SU-DHL-6 (cell line): ENCODE measurements at regions not wholly inside any gene's neighbourhood (a gene's known extent, or its start where the extent isn't known, plus 50 kb on each side); places are given as distances from the start of the nearest gene placed in this dataset.

Experiments used
- H2AFZ ChIP-seq: fragments of 200-600 bp; sonication (generic); 2 replicates; pipeline ENCODE4 v1.6.1; 2014; ENCODE audit warnings: low read depth, mild to moderate bottlenecking, moderate library complexity, mixed read lengths, antibody characterized with exemption, low read length; ENCODE audit not compliant: severe bottlenecking
- H3F3A ChIP-seq: fragments of 200-600 bp; shearing (Covaris generic); 2 replicates; pipeline ENCODE4 v1.6.0; 2016; ENCODE audit warnings: antibody characterized with exemption, mild to moderate bottlenecking; ENCODE audit not compliant: insufficient read depth
- H3K27ac ChIP-seq: fragments of 200-600 bp; sonication (generic); 2 replicates; pipeline ENCODE4 v1.5.1; 2016; ENCODE audit warnings: low read depth, mild to moderate bottlenecking, low read length, moderate library complexity, mixed read lengths
- H3K27me3 ChIP-seq: fragments of 200-600 bp; sonication (generic), shearing (Covaris generic); 2 replicates; pipeline ENCODE4 v1.6.0; 2014; ENCODE audit warnings: mild to moderate bottlenecking, low read length
- H3K36me3 ChIP-seq: fragments of 200-600 bp; sonication (generic); 2 replicates; pipeline ENCODE4 v1.6.1; 2014; ENCODE audit warnings: mild to moderate bottlenecking, low read length, mixed read lengths
- H3K4me2 ChIP-seq: fragments of 300-600, 200-600 bp; shearing (Covaris generic), sonication (generic); 2 replicates; pipeline ENCODE4 v1.6.0; 2014; ENCODE audit warnings: low read length, low read depth, mild to moderate bottlenecking; ENCODE audit not compliant: poor library complexity, severe bottlenecking
- H3K4me3 ChIP-seq: fragments of 200-600 bp; sonication (generic); 2 replicates; pipeline ENCODE4 v1.5.1; 2014; ENCODE audit warnings: antibody characterized with exemption, low read length, mild to moderate bottlenecking, mixed read lengths; ENCODE audit not compliant: insufficient read depth, poor library complexity, severe bottlenecking
- H3K79me2 ChIP-seq: fragments of 200-600 bp; sonication (generic); 2 replicates; pipeline ENCODE4 v1.6.1; 2014; ENCODE audit warnings: mild to moderate bottlenecking, low read length, moderate library complexity; ENCODE audit not compliant: insufficient read depth
- H3K9ac ChIP-seq: fragments of 200-600 bp; sonication (generic); 2 replicates; pipeline ENCODE4 v1.7.0; 2014; ENCODE audit warnings: mild to moderate bottlenecking, low read length
- H3K9me2 ChIP-seq: fragments of 200-600 bp; sonication (generic); replicated peaks from 2 replicates; pipeline ENCODE4 v1.6.1; 2014; ENCODE audit warnings: low read length; ENCODE audit not compliant: insufficient read depth
- H3K9me3 ChIP-seq: fragments of 200-600 bp; sonication (generic); 2 replicates; pipeline ENCODE4 v1.6.1; 2014; ENCODE audit warnings: low read length, mixed read lengths; ENCODE audit not compliant: insufficient read depth
- H4K20me1 ChIP-seq: fragments of 200-600 bp; sonication (generic); 2 replicates; pipeline ENCODE4 v1.6.1; 2014; ENCODE audit warnings: low read depth, mild to moderate bottlenecking, antibody characterized with exemption, low read length, moderate library complexity, mixed read lengths
- EZH2phosphoT487 ChIP-seq: fragments of 200-600 bp; sonication (generic), shearing (Covaris generic); conservative IDR thresholded peaks from 2 replicates; pipeline ENCODE4 v1.6.1; 2018; ENCODE audit warnings: mild to moderate bottlenecking, antibody characterized with exemption, low read length, moderate library complexity, mixed read lengths
- TF ChIP-seq, protein P1 (sequence below): fragments of 200-600 bp; sonication (generic); IDR thresholded peaks from one replicate; pipeline ENCODE4 v1.5.1; 2017; ENCODE audit warnings: antibody characterized with exemption, mild to moderate bottlenecking, low read length, moderate library complexity; ENCODE audit not compliant: insufficient read depth, poor library complexity, severe bottlenecking

GRCh38 chr5:125967576-125967975 is 455.6 kb upstream of the GRAMD2B start:
- no peak overlapping the region for H2AFZ ChIP-seq
- no peaks in the 10 kb centered on the region for H3K9me2 ChIP-seq
- no peaks in the 10 kb centered on the region for H3K9me3 ChIP-seq
- H3K4me2 ChIP-seq = no peak overlapping the region
- no peaks in the 10 kb centered on the region for H4K20me1 ChIP-seq
- no peaks in the 10 kb centered on the region for H3K79me2 ChIP-seq
- no peak overlapping the region for H3K27ac ChIP-seq
- H3K9ac ChIP-seq = no peak overlapping the region
- TF ChIP-seq EZH2phosphoT487 = no peak
- TF ChIP-seq, protein P1, sequence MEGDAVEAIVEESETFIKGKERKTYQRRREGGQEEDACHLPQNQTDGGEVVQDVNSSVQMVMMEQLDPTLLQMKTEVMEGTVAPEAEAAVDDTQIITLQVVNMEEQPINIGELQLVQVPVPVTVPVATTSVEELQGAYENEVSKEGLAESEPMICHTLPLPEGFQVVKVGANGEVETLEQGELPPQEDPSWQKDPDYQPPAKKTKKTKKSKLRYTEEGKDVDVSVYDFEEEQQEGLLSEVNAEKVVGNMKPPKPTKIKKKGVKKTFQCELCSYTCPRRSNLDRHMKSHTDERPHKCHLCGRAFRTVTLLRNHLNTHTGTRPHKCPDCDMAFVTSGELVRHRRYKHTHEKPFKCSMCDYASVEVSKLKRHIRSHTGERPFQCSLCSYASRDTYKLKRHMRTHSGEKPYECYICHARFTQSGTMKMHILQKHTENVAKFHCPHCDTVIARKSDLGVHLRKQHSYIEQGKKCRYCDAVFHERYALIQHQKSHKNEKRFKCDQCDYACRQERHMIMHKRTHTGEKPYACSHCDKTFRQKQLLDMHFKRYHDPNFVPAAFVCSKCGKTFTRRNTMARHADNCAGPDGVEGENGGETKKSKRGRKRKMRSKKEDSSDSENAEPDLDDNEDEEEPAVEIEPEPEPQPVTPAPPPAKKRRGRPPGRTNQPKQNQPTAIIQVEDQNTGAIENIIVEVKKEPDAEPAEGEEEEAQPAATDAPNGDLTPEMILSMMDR = no peak
- no peaks in the 10 kb centered on the region for H3K27me3 ChIP-seq
- H3F3A ChIP-seq = no peaks in the 10 kb centered on the region
- no peaks in the 10 kb centered on the region for H3K36me3 ChIP-seq
- no peak overlapping the region for H3K4me3 ChIP-seq

DNA sequence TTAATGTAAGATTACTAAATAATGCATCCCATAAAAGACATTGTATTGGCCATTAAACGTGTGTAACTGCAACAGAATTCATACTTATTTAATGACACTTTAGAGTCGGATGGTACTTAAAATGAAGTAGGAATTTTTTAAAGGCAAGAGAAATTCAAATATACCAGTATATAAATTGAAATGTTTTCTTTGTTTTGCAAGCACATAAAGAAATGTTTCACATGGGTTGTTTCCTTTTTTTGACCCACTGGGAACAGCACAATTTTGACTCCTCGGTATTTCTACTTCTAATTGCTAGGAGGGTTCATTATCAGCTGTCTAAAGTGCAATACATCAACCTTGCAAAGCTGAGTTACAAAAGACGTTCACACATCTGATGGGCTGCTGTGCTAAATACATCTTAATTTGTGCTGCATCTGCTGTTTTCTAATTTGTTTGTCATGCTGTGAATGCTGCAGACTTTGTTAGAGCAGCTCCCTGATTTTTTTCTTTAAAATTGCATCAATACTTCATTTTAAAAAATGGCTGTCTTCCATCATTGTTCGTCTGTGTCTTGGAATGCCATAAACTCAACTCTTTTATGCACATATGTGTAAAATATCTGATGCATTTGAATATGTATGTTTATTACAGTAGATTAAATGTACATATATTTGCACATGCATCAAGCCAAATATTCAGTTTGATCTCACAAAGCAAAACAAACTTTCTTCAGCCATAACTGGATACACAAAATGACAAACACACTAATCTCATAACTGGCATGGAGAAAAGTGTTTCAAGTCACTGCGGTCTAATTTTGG is 454.0 kb upstream of the GRAMD2B start:
- H3K27ac ChIP-seq = no peak overlapping the region
- no peaks in the 10 kb centered on the region for H3K9me2 ChIP-seq
- TF ChIP-seq, protein P1 = no peak
- TF ChIP-seq EZH2phosphoT487 = no peak
- H3K4me2 ChIP-seq = no peak overlapping the region
- H3K27me3 ChIP-seq = no peaks in the 10 kb centered on the region
- no peaks in the 10 kb centered on the region for H4K20me1 ChIP-seq
- H2AFZ ChIP-seq = no peak overlapping the region
- no peak overlapping the region for H3K9ac ChIP-seq
- no peaks in the 10 kb centered on the region for H3F3A ChIP-seq
- no peak overlapping the region for H3K4me3 ChIP-seq
- H3K9me3 ChIP-seq = no peaks in the 10 kb centered on the region
- no peaks in the 10 kb centered on the region for H3K36me3 ChIP-seq
- H3K79me2 ChIP-seq = no peaks in the 10 kb centered on the region

DNA sequence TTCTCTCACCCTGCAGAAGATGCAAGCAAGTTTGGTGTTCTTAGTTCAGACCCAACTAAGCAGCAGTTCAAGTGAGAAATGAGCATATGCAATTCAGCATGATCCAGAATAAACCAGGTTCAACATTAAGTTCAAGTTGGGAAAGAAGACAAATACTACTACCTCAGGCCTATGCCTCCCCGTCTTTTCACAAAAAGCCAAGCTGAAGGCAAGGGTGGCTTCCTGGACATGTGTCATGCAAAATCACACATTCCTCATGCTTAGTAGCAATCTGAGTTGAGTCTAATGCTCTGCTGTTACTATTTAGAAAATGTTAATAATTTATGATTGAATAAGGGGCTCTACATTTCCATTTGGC is 453.4 kb upstream of the GRAMD2B start:
- H3K4me2 ChIP-seq = no peak overlapping the region
- no peaks in the 10 kb centered on the region for H3K79me2 ChIP-seq
- H2AFZ ChIP-seq = no peak overlapping the region
- no peaks in the 10 kb centered on the region for H3K9me3 ChIP-seq
- H4K20me1 ChIP-seq = no peaks in the 10 kb centered on the region
- no peak for TF ChIP-seq EZH2phosphoT487
- TF ChIP-seq, protein P1 = no peak
- no peaks in the 10 kb centered on the region for H3K27me3 ChIP-seq
- no peak overlapping the region for H3K27ac ChIP-seq
- no peaks in the 10 kb centered on the region for H3K36me3 ChIP-seq
- no peaks in the 10 kb centered on the region for H3F3A ChIP-seq
- H3K9ac ChIP-seq = no peak overlapping the region
- no peak overlapping the region for H3K4me3 ChIP-seq
- no peaks in the 10 kb centered on the region for H3K9me2 ChIP-seq
